ENCODE measurements at regions not wholly inside any gene's neighbourhood (a gene's known extent, or its start where the extent isn't known, plus 50 kb on each side); places are given as distances from the start of the nearest gene placed in this dataset.

- TF ChIP-seq ZBTB49 (tag by site-specific recombination; IDR thresholded peaks at IDR 0.05; ENCODE audit: low read depth) = no peak
- TF ChIP-seq CTCF (tag by site-specific recombination; IDR thresholded peaks at IDR 0.05) = no peak
- no peak for TF ChIP-seq ATF2 (tag by site-specific recombination; IDR thresholded peaks at IDR 0.05; ENCODE audit: low read depth)
- TF ChIP-seq ZNF221 (tag by site-specific recombination; IDR thresholded peaks at IDR 0.05; ENCODE audit: borderline replicate concordance) = no peak
- TF ChIP-seq ZBTB11 (tag by site-specific recombination; conservative IDR thresholded peaks at IDR 0.05; ENCODE audit: low read depth) = no peak
- TF ChIP-seq ZNF274 (IDR thresholded peaks at IDR 0.05; ENCODE audit: low read length) = no peak
- no peak for TF ChIP-seq ZNF274 (tag by site-specific recombination; IDR thresholded peaks at IDR 0.05; ENCODE audit: borderline replicate concordance)
Observed at GRCh38 chr3:191959876-191960413, 499.0 kb downstream of the PYDC2 start.

All from HEK293 (cell line).